ENCODE measurements at regions not wholly inside any gene's neighbourhood (a gene's known extent, or its start where the extent isn't known, plus 50 kb on each side); places are given as distances from the start of the nearest gene placed in this dataset.

DNA sequence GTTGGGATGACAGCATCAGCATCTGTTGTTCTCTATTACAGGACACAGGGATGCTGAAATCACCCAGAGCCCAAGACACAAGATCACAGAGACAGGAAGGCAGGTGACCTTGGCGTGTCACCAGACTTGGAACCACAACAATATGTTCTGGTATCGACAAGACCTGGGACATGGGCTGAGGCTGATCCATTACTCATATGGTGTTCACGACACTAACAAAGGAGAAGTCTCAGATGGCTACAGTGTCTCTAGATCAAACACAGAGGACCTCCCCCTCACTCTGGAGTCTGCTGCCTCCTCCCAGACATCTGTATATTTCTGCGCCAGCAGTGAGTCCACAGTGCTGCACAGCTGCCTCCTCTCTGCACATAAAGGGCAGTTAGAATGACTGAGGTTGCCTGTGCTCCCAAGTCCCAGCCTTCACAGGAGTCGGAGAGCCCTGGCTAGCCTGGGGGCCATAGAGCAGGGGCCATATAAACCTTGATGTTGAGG lies 142.2 kb upstream of the PRSS58 start:
- Histone ChIP-seq H3K27ac (no peak overlapping the region), H3K4me3 (no peak overlapping the region), H3K36me3 (no peaks in the 10 kb centered on the region), H3K4me1 (no peaks in the 10 kb centered on the region), H3K9me3 (no peaks in the 10 kb centered on the region), H3K27me3 (no peaks in the 10 kb centered on the region)
- TF ChIP-seq, protein P1, sequence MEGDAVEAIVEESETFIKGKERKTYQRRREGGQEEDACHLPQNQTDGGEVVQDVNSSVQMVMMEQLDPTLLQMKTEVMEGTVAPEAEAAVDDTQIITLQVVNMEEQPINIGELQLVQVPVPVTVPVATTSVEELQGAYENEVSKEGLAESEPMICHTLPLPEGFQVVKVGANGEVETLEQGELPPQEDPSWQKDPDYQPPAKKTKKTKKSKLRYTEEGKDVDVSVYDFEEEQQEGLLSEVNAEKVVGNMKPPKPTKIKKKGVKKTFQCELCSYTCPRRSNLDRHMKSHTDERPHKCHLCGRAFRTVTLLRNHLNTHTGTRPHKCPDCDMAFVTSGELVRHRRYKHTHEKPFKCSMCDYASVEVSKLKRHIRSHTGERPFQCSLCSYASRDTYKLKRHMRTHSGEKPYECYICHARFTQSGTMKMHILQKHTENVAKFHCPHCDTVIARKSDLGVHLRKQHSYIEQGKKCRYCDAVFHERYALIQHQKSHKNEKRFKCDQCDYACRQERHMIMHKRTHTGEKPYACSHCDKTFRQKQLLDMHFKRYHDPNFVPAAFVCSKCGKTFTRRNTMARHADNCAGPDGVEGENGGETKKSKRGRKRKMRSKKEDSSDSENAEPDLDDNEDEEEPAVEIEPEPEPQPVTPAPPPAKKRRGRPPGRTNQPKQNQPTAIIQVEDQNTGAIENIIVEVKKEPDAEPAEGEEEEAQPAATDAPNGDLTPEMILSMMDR (IDR thresholded peaks at IDR 0.05), result no peak
- no peak for DNase-seq (ENCODE audit: low spot score in 2 of 2)
- intact Hi-C loops (cut with DNase I), result no loop called here

DNA sequence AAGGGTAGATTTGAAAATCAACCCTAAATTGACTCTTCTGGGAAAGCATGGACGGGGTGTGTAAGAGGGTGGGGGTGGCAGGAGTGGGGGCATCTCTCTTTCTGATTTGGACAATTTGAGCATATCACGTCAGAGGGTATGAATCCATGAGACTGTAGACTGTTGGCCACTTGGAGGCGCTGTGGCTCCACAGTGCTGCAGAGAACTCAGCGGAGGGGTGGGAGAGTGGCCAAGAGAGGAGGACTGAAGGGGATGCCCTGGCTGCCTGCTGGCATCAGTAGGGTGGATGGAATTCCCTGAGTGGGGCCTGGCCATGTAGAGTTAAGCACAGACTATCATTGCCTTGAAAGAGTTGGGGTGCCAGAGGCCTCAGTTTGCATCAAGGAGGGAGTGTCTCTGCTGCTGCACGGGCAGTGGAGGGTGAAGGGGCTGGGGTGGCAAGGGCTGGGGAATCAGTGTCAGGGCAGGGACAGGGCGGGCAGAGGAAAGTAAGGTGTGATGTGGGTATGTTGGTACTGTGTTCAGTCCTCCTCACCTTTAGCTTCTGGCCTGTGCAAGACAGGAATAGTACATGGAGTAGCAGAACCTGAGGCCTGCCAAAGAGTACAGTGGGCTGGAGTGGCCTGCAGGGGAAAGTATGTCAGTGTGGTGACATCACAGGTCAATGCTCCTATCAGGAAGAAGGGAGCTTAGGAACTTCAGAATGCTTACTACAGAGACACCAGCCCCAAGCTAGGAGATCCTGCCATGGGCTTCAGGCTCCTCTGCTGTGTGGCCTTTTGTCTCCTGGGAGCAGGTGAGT lies 133.5 kb upstream of the PRSS58 start:
- Histone ChIP-seq H3K4me1 (no peaks in the 10 kb centered on the region), H3K27ac (no peak overlapping the region), H3K9me3 (no peaks in the 10 kb centered on the region), H3K27me3 (no peaks in the 10 kb centered on the region), H3K4me3 (no peak overlapping the region), H3K36me3 (no peaks in the 10 kb centered on the region)
- TF ChIP-seq, protein P1 (IDR thresholded peaks at IDR 0.05), result peak in 1 of 3 experiments; percentile 8
- no peak for DNase-seq (ENCODE audit: low spot score in 2 of 2)
- intact Hi-C loops (cut with DNase I), result no loop called here

DNA sequence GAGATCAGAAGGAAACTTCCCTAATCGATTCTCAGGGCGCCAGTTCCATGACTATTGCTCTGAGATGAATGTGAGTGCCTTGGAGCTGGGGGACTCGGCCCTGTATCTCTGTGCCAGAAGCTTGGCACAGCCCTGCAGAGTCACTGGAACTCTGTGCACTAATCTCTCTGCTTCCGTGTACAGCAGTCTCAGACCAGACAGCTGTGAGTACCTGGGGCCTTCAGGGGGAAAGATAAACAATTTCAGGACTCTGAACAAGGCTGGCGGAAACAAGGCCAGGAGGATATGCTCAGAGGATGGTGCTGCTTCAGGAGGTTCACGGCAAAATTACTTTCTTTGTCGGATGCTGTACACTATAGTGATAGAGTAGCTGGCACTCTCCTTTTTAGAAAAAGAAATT lies 131.7 kb upstream of the PRSS58 start:
- no peak overlapping the region for H3K27ac ChIP-seq
- no peaks in the 10 kb centered on the region for H3K27me3 ChIP-seq
- no peaks in the 10 kb centered on the region for H3K4me1 ChIP-seq
- H3K9me3 ChIP-seq, result no peaks in the 10 kb centered on the region
- H3K4me3 ChIP-seq, result no peak overlapping the region
- no peaks in the 10 kb centered on the region for H3K36me3 ChIP-seq
- TF ChIP-seq, protein P1 (IDR thresholded peaks at IDR 0.05), result no peak
- intact Hi-C loops (cut with DNase I), result no loop called here
- no peak for DNase-seq (ENCODE audit: low spot score in 2 of 2)

DNA sequence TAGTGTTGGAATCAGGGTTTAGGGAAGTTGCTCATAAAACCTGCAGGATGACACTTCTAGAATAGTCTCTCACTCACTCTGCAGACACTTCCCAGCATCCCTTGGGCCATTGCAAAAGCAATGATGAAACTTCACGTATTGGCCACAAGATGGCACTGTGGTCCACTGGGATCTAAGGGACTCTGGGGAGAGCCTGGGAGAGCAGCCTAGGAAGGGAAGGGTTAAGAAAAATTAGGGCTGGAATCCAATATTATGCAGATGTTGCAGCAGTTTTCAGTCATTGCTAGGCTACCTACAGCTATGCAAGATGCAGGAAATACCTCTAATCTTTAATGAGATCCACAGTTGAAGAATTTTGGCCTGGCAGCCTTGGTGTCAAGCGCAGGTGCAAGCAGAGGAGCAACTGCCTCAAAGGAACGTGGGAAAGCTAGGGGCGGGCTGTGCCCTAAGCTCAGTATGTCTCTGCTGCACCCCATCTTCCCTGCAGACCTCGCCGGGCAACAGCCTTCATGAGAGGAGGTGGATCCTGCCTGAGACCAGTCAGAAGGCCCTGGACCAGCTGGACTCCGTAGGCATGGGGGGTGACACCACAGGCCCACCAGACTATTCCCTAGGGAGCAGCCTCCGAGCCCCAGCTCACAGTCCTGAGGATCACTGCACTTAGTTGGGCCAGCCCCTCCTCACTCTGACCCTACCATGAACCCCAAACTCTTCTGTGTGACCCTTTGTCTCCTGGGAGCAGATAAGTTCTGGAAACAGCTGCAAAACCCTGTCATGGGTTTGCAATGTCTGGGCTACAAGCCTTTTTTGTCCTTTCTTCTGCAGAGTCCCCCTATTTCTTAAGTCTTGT lies 127.9 kb upstream of the PRSS58 start:
- TF ChIP-seq, protein P1 (IDR thresholded peaks at IDR 0.05), result peak in 2 of 3 experiments; percentile 12 to 26
- Histone ChIP-seq H3K9me3 (no peaks in the 10 kb centered on the region), H3K4me1 (no peaks in the 10 kb centered on the region), H3K27ac (no peak overlapping the region), H3K4me3 (no peak overlapping the region), H3K36me3 (no peaks in the 10 kb centered on the region), H3K27me3 (no peaks in the 10 kb centered on the region)
- intact Hi-C loops (cut with DNase I), result no loop called here
- DNase-seq (ENCODE audit: low spot score in 2 of 2), result no peak

DNA sequence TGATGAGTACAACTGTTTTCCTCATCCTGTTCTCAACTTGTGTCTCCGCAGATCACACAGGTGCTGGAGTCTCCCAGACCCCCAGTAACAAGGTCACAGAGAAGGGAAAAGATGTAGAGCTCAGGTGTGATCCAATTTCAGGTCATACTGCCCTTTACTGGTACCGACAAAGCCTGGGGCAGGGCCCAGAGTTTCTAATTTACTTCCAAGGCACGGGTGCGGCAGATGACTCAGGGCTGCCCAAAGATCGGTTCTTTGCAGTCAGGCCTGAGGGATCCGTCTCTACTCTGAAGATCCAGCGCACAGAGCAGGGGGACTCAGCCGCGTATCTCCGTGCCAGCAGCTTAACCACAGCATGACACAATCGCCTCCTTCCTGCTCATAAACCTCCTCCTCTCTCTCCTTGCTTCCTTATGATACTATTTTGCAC lies 126.7 kb upstream of the PRSS58 start:
- no peak overlapping the region for H3K27ac ChIP-seq
- intact Hi-C loops (cut with DNase I), result no loop called here
- H3K4me3 ChIP-seq, result no peak overlapping the region
- H3K36me3 ChIP-seq, result no peaks in the 10 kb centered on the region
- DNase-seq (ENCODE audit: low spot score in 2 of 2), result no peak
- no peaks in the 10 kb centered on the region for H3K27me3 ChIP-seq
- H3K4me1 ChIP-seq, result no peaks in the 10 kb centered on the region
- TF ChIP-seq, protein P1 (IDR thresholded peaks at IDR 0.05), result no peak
- H3K9me3 ChIP-seq, result no peaks in the 10 kb centered on the region

Measured in ascending aorta (tissue), 2 donors.